ENCODE measurements at regions not wholly inside any gene's neighbourhood (a gene's known extent, or its start where the extent isn't known, plus 50 kb on each side); places are given as distances from the start of the nearest gene placed in this dataset.

DNA sequence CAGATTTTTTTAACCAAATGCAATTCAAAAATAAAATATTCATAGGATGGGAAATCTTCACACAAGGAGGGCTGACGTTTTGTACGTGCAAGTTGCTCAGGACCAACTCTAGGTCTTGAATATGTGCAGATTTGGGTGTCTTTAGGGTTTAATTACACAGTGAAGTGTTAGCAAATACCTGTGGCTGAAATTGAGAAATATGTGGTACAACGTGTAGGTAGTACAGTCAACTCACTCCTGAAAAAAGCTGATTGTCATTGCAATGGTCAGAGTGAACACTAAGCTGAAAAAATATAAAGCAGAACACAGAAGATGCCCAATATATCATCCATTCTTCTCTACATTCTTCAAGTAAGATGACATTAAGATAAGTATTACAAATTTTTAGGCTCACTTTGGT is 314.3 kb downstream of the SLITRK1 start:
- H2AFZ ChIP-seq (replicated peaks; ENCODE audit: low read length, poor library complexity) = no peak overlapping the region
- H4K91ac ChIP-seq (ENCODE audit: insufficient read depth, low read depth, low read length) = no peak overlapping the region
- H2AK5ac ChIP-seq (ENCODE audit: low read depth, low read length) = no peak overlapping the region
- H4K20me1 ChIP-seq (ENCODE audit: insufficient read depth, low read length) = no peaks in the 10 kb centered on the region
- POLR2A ChIA-PET (ENCODE audit: unreplicated experiment) = no interaction called here
- no peak overlapping the region for H2BK120ac ChIP-seq (ENCODE audit: low read depth, low read length)
- no peak overlapping the region for H3K4ac ChIP-seq (ENCODE audit: low read depth, low read length)
- no peak overlapping the region for H3K14ac ChIP-seq (replicated peaks; ENCODE audit: low read depth, low read length)
- no peak overlapping the region for H3K27ac ChIP-seq (ENCODE audit: insufficient read depth, low read length)
- no TSS peak for BruUV-seq (replicated peaks)
- no peak overlapping the region for H3K4me3 ChIP-seq (ENCODE audit: insufficient read depth, low read depth, low read length)
- no peaks in the 10 kb centered on the region for H3K9me3 ChIP-seq (ENCODE audit: control insufficient read depth, insufficient read depth, low read length)
- no peaks in the 10 kb centered on the region for H3K9me1 ChIP-seq (ENCODE audit: insufficient read depth, low read length)
- H2BK5ac ChIP-seq (ENCODE audit: low read depth, low read length, poor library complexity, severe bottlenecking) = no peak overlapping the region
- no peaks in the 10 kb centered on the region for H3K27me3 ChIP-seq (ENCODE audit: control insufficient read depth, insufficient read depth, low read length)
- ATAC-seq (ENCODE audit: low read depth) = no peak
- no peak overlapping the region for H4K8ac ChIP-seq (ENCODE audit: low read depth in 2 of 2, low read length in 2 of 2)
- no peak overlapping the region for H2AK9ac ChIP-seq (replicated peaks; ENCODE audit: low read depth, low read length, poor library complexity)
- CTCF ChIA-PET = no interaction called here
- no peaks in the 10 kb centered on the region for H3K4me1 ChIP-seq (ENCODE audit: control insufficient read depth, insufficient read depth, low read length)
- no peaks in the 10 kb centered on the region for H3K36me3 ChIP-seq (ENCODE audit: control insufficient read depth, insufficient read depth, low read length)
- no peak overlapping the region for H4K5ac ChIP-seq (ENCODE audit: low read depth, low read length)
- no peak overlapping the region for H3K9ac ChIP-seq (ENCODE audit: low read depth, low read length)
- H3K56ac ChIP-seq (ENCODE audit: extremely low read depth, insufficient read depth, low read length) = no peak overlapping the region
- H2BK15ac ChIP-seq (ENCODE audit: low read depth, low read length) = no peak overlapping the region
- no peak overlapping the region for H2BK20ac ChIP-seq (ENCODE audit: low read depth, low read length)
- no CpG with 5 or more reads among the region's 3 CpGs for WGBS, 2 experiments (ENCODE audit: extremely low coverage in 2 of 2, insufficient read length in 1 of 2)
- intact Hi-C loops (cut with micrococcal nuclease) = no loop called here
- in situ Hi-C loops (cut with MboI; ENCODE audit: low sequenced_read_pairs) = no loop called here
- H3K23ac ChIP-seq (ENCODE audit: low read depth, low read length) = no peak overlapping the region
- DNase-seq = no peak
- H3K4me2 ChIP-seq (ENCODE audit: low read depth, low read length) = no peak overlapping the region
- no peaks in the 10 kb centered on the region for H3K79me1 ChIP-seq (ENCODE audit: low read depth in 1 of 2, low read length in 2 of 2)
- H3K18ac ChIP-seq (ENCODE audit: low read depth, low read length) = no peak overlapping the region
- dilution Hi-C loops (cut with HindIII; ENCODE audit: low sequenced_read_pairs, unreplicated experiment) = no loop called here
- TF ChIP-seq MAFK (IDR thresholded peaks at IDR 0.05; ENCODE audit: low read depth, low read length) = no peak
- TF ChIP-seq, protein P1, sequence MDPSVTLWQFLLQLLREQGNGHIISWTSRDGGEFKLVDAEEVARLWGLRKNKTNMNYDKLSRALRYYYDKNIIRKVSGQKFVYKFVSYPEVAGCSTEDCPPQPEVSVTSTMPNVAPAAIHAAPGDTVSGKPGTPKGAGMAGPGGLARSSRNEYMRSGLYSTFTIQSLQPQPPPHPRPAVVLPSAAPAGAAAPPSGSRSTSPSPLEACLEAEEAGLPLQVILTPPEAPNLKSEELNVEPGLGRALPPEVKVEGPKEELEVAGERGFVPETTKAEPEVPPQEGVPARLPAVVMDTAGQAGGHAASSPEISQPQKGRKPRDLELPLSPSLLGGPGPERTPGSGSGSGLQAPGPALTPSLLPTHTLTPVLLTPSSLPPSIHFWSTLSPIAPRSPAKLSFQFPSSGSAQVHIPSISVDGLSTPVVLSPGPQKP (IDR thresholded peaks at IDR 0.05; ENCODE audit: borderline replicate concordance, low read depth, low read length) = no peak
- no peak for TF ChIP-seq FOS (IDR thresholded peaks at IDR 0.05; ENCODE audit: low read depth, low read length)

Data from IMR-90 (cell line).